OCI-LY3 (cell line): ENCODE measurements at regions not wholly inside any gene's neighbourhood (a gene's known extent, or its start where the extent isn't known, plus 50 kb on each side); places are given as distances from the start of the nearest gene placed in this dataset.

Experiments used
- CTCF ChIP-seq: fragments of 200-600, 300-600 bp; sonication (generic); IDR thresholded peaks from 2 replicates; pipeline ENCODE4 v1.5.1; 2014; ENCODE audit warnings: antibody characterized with exemption, low read length, low read depth
- EZH2phosphoT487 ChIP-seq: fragments of 200-600 bp; shearing (Covaris generic); IDR thresholded peaks from 2 replicates; pipeline ENCODE4 v1.6.1; 2018; ENCODE audit warnings: antibody characterized with exemption, mixed run types, low read depth

GRCh38 chr7:98534493-98534892 is 82.6 kb upstream of the NPTX2 start:
- TF ChIP-seq CTCF (no peak), EZH2phosphoT487 (no peak)
